DND-41 (cell line): ENCODE measurements at regions not wholly inside any gene's neighbourhood (a gene's known extent, or its start where the extent isn't known, plus 50 kb on each side); places are given as distances from the start of the nearest gene placed in this dataset.
A peak's percentile ranks its signal among the peaks of the same experiment; 100 is the strongest.

Source experiments
- ATAC-seq: fragments of 200-7000 bp; cut with Tn5 transposase; 3 replicates; pipeline ENCODE4 v1.9.1; 2021; ENCODE audit warnings: low read depth; ENCODE audit not compliant: insufficient read depth
- DNase-seq: peaks from one replicate; pipeline ENCODE4 v3.0.0-alpha.2; 2020
- H2AFZ ChIP-seq: 2 replicates; pipeline ENCODE4 v1.6.0; 2012; ENCODE audit warnings: low read depth, low read length
- H3K27ac ChIP-seq: 2 replicates; pipeline ENCODE4 v1.5.1; 2012; ENCODE audit warnings: low read length, inconsistent platforms
- H3K27me3 ChIP-seq: fragments of 200-600 bp; sonication (generic); 2 replicates; pipeline ENCODE4 v1.6.0; 2012; ENCODE audit warnings: low read length, mild to moderate bottlenecking, inconsistent platforms; ENCODE audit not compliant: insufficient read depth, poor library complexity
- H3K36me3 ChIP-seq: 2 replicates; pipeline ENCODE4 v1.5.1; 2012; ENCODE audit warnings: low read length, inconsistent platforms; ENCODE audit not compliant: insufficient read depth
- H3K4me1 ChIP-seq: 2 replicates; pipeline ENCODE4 v1.5.1; 2012; ENCODE audit warnings: mild to moderate bottlenecking, low read length; ENCODE audit not compliant: insufficient read depth
- H3K4me2 ChIP-seq: 2 replicates; pipeline ENCODE4 v1.6.0; 2012; ENCODE audit warnings: mild to moderate bottlenecking, moderate library complexity, low read length, inconsistent platforms; ENCODE audit not compliant: insufficient read depth
- H3K4me3 ChIP-seq, 2 experiments: fragments of 200-600 bp in 1 of 2; shearing (Covaris generic) in 1 of 2; 2 replicates each; pipeline ENCODE4 v1.5.1; 2012 to 2016; ENCODE audit warnings: inconsistent platforms in 2 of 2, low read length in 2 of 2, mild to moderate bottlenecking in 2 of 2, low read depth in 1 of 2, moderate library complexity in 1 of 2
- H3K79me2 ChIP-seq: 2 replicates; pipeline ENCODE4 v1.6.0; 2012; ENCODE audit warnings: low read length, inconsistent platforms; ENCODE audit not compliant: insufficient read depth
- H3K9ac ChIP-seq: 2 replicates; pipeline ENCODE4 v1.6.0; 2012; ENCODE audit warnings: low read depth, mild to moderate bottlenecking, inconsistent platforms, low read length, moderate library complexity
- H3K9me3 ChIP-seq: 2 replicates; pipeline ENCODE4 v1.5.1; 2012; ENCODE audit warnings: low read length, moderate library complexity, mild to moderate bottlenecking, inconsistent platforms; ENCODE audit not compliant: insufficient read depth, severe bottlenecking
- H4K20me1 ChIP-seq: 2 replicates; pipeline ENCODE4 v1.6.0; 2012; ENCODE audit warnings: low read length; ENCODE audit not compliant: insufficient read depth
- CTCF ChIP-seq: IDR thresholded peaks from 2 replicates; pipeline ENCODE4 v1.5.1; 2012; ENCODE audit warnings: borderline replicate concordance, low read length, moderate library complexity, mild to moderate bottlenecking; ENCODE audit not compliant: poor library complexity, severe bottlenecking; ENCODE audit errors: extremely low read depth
- EZH2 ChIP-seq: IDR thresholded peaks from 3 replicates; pipeline ENCODE4 v1.6.1; 2012; ENCODE audit warnings: borderline replicate concordance, low read depth, mild to moderate bottlenecking, moderate library complexity, low read length, inconsistent platforms; ENCODE audit not compliant: severe bottlenecking

- Histone ChIP-seq H3K9me3 (no peaks in the 10 kb centered on the region), H3K9ac (no peak overlapping the region), H4K20me1 (no peaks in the 10 kb centered on the region), H3K4me1 (peaks cover 5% of the 10 kb centered on the region; the same call in 1 of the 2 replicates), H2AFZ (0 out of 2 replicates have a peak overlapping the region, but pooled peaks have one; percentile 15), H3K4me2 (peak overlapping the region; percentile 19; the same call in 1 of the 2 replicates), H3K79me2 (no peaks in the 10 kb centered on the region), H3K4me3 (no peak overlapping the region), H3K36me3 (no peaks in the 10 kb centered on the region), H3K27me3 (no peaks in the 10 kb centered on the region), H3K27ac (no peak overlapping the region)
- TF ChIP-seq CTCF (no peak), EZH2 (no peak)
- ATAC-seq (peak; percentile 66), DNase-seq (no peak)
Measured at GRCh38 chr17:72566671-72567484, 446.1 kb downstream of the SOX9 start.

DNA sequence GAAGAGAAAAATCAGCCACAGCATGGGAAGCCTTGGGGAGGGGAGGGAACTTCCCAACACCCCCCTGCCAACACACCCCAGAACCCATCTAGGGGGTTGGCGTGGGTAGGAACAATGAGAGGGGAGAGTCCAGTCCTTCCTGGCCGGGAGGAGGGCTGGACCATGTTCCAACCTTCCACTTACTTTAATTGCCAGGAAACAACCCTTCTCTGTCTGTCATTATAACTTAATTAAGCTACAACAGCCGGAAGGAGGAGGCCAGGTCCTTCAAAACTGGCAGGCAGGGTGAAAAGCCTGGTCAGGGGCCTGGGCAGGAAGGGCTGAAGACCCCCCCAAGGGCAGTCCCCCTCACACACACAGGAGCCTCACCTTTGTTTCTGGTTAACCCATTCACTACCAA lies 447.0 kb downstream of the SOX9 start:
- TF ChIP-seq EZH2 (no peak), CTCF (no peak)
- Histone ChIP-seq H4K20me1 (no peaks in the 10 kb centered on the region), H2AFZ (no peak overlapping the region), H3K36me3 (no peaks in the 10 kb centered on the region), H3K79me2 (no peaks in the 10 kb centered on the region), H3K9ac (no peak overlapping the region), H3K4me3 (no peak overlapping the region), H3K27me3 (no peaks in the 10 kb centered on the region), H3K27ac (no peak overlapping the region), H3K4me1 (peaks cover 5% of the 10 kb centered on the region; the same call in 1 of the 2 replicates), H3K4me2 (no peak overlapping the region), H3K9me3 (no peaks in the 10 kb centered on the region)
- DNase-seq (no peak), ATAC-seq (no peak)

DNA sequence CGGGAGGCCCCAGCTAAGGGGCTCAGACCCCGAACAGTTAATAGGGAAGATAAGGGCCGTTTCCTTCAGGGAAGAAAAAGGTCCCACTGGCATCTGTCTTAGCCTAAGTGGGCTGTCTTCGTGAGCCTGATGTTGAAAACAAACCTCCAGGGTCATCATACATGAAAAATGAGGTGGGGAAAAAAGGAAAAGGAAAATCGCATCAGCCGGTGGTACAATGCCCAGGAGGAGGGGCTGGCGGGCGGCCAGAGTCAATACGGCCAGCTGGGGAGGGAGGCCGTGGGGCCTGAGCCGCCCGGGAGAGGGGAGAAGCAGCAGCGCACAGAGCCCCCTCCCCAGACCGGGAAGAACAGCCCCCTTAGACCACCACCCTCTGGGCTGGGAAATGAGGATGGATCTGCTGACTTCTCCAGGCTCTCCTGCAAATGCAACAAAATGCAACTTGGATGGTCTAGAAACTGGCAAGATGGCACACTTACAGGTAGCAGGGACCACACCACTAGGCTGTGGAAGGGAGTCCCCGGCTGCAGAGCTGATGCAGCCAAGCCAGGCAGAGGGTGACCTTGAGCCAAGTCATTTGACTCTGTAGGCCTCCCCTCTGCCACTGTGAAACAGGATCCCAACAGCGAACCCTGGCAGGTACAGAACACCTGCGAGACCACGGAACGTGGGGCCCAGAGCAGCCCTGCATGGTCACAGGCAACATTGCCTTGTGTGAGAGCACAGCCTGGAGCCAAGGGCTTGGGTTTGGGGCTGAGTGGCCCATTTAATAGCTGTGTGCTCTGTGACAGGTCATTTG lies 448.5 kb downstream of the SOX9 start:
- H3K4me3 ChIP-seq, result no peak overlapping the region
- no peaks in the 10 kb centered on the region for H4K20me1 ChIP-seq

More for the DNA sequence above, 448.5 kb downstream of the SOX9 start:
- H3K4me1 ChIP-seq, result peaks cover 5% of the 10 kb centered on the region; the same call in 1 of the 2 replicates
- H3K9ac ChIP-seq, result no peak overlapping the region
- TF ChIP-seq EZH2 (no peak), CTCF (no peak)
- no peak for ATAC-seq
- no peaks in the 10 kb centered on the region for H3K9me3 ChIP-seq
- DNase-seq, result no peak
- H3K36me3 ChIP-seq, result no peaks in the 10 kb centered on the region
- H3K4me2 ChIP-seq, result no peak overlapping the region
- no peaks in the 10 kb centered on the region for H3K79me2 ChIP-seq
- H3K27ac ChIP-seq, result no peak overlapping the region
- H3K27me3 ChIP-seq, result peaks cover 2% of the 10 kb centered on the region
- H2AFZ ChIP-seq, result no peak overlapping the region
